MM.1S (cell line): ENCODE measurements at regions not wholly inside any gene's neighbourhood (a gene's known extent, or its start where the extent isn't known, plus 50 kb on each side); places are given as distances from the start of the nearest gene placed in this dataset.
A peak's percentile ranks its signal among the peaks of the same experiment; 100 is the strongest.

Experiments
- DNase-seq: peaks from one replicate; pipeline ENCODE4 v3.0.0-alpha.2; 2015
- H2AFZ ChIP-seq: fragments of 300-600 bp; sonication (generic); 2 replicates; pipeline ENCODE4 v1.6.0; 2016; ENCODE audit warnings: antibody characterized with exemption, low read length
- H3F3A ChIP-seq: fragments of 300-600 bp; sonication (generic); 2 replicates; pipeline ENCODE4 v1.6.1; 2016; ENCODE audit warnings: mild to moderate bottlenecking, antibody characterized with exemption, low read length, moderate library complexity, mixed read lengths; ENCODE audit not compliant: insufficient read depth
- H3K27ac ChIP-seq: fragments of 300-600 bp; sonication (generic); 2 replicates; pipeline ENCODE4 v1.5.1; 2016; ENCODE audit warnings: mild to moderate bottlenecking, low read length
- H3K27me3 ChIP-seq: fragments of 300-600 bp; sonication (generic); replicated peaks from 2 replicates; pipeline ENCODE4 v1.6.0; 2016; ENCODE audit warnings: low read length; ENCODE audit not compliant: insufficient read depth
- H3K36me3 ChIP-seq: fragments of 300-600 bp; sonication (generic); replicated peaks from 2 replicates; pipeline ENCODE4 v1.6.1; 2016; ENCODE audit warnings: mild to moderate bottlenecking, low read length, mixed read lengths; ENCODE audit not compliant: insufficient read depth
- H3K4me1 ChIP-seq: fragments of 300-600 bp; sonication (generic); 2 replicates; pipeline ENCODE4 v1.6.1; 2016; ENCODE audit warnings: low read length, mixed read lengths
- H3K4me2 ChIP-seq: fragments of 300-600 bp; sonication (generic); 2 replicates; pipeline ENCODE4 v1.6.0; 2016; ENCODE audit warnings: low read depth, low read length
- H3K4me3 ChIP-seq: fragments of 300-600 bp; sonication (generic); 2 replicates; pipeline ENCODE4 v1.5.1; 2016; ENCODE audit warnings: low read length, mixed read lengths
- H3K79me2 ChIP-seq: fragments of 300-600 bp; sonication (generic); 2 replicates; pipeline ENCODE4 v1.6.1; 2016; ENCODE audit warnings: mixed run types, low read length, mixed read lengths
- H3K9ac ChIP-seq: fragments of 300-600 bp; sonication (generic); 2 replicates; pipeline ENCODE4 v1.6.1; 2016; ENCODE audit warnings: low read length, mixed read lengths
- H3K9me2 ChIP-seq: fragments of 300-600 bp; sonication (generic); replicated peaks from 2 replicates; pipeline ENCODE4 v1.6.1; 2016; ENCODE audit warnings: mild to moderate bottlenecking, low read length, mixed read lengths; ENCODE audit not compliant: insufficient read depth
- H3K9me3 ChIP-seq: fragments of 300-600 bp; sonication (generic); replicated peaks from 2 replicates; pipeline ENCODE4 v1.6.1; 2016; ENCODE audit warnings: mild to moderate bottlenecking, low read length, mixed read lengths; ENCODE audit not compliant: insufficient read depth
- H4K20me1 ChIP-seq: fragments of 300-600 bp; sonication (generic); 2 replicates; pipeline ENCODE4 v1.6.1; 2016; ENCODE audit warnings: mild to moderate bottlenecking, low read length, moderate library complexity, mixed read lengths; ENCODE audit not compliant: insufficient read depth
- EZH2 ChIP-seq: fragments of 300-600 bp; sonication (generic); optimal IDR thresholded peaks from 2 replicates; pipeline ENCODE3; 2017; ENCODE audit warnings: low read depth, mild to moderate bottlenecking, antibody characterized with exemption, low read length, mixed read lengths
- EZH2phosphoT487 ChIP-seq: fragments of 300-600 bp; sonication (generic); IDR thresholded peaks from 2 replicates; pipeline ENCODE4 v1.6.1; 2018; ENCODE audit warnings: antibody characterized with exemption, low read length
- TF ChIP-seq, protein P1 (sequence below): fragments of 300-600 bp; sonication (generic); IDR thresholded peaks from 2 replicates; pipeline ENCODE4 v1.5.1; 2016; ENCODE audit warnings: antibody characterized with exemption, low read length, mixed read lengths

DNA sequence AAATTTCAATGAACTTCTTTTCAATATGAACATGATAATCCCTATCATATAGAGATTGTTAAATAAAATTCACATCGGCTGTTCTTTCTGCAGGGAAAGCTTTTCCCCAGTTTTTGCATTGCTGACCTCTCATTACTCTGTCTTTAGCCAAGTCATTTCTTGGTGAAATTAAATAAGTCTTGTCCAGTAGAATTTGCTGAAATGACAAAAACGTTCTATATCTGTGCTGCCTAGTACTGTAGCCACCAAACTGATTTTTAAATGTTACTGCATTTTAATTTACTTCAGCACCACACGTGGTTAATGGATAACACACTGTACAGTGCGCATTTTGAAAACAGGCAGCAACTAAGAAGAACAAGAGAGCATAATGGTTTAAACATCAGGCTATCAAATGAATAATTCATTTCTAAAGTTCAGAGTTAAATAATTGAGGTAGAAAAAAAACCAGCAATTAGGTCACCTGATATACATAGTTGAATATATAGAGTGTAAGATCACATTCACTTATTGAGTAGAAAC, 178.9 kb downstream of the LIG4 start:
- no peaks in the 10 kb centered on the region for H3K4me1 ChIP-seq
- no peak overlapping the region for H3K27ac ChIP-seq
- H3K4me3 ChIP-seq, result no peak overlapping the region
- no peaks in the 10 kb centered on the region for H3K9me3 ChIP-seq
- H4K20me1 ChIP-seq, result no peaks in the 10 kb centered on the region
- no peaks in the 10 kb centered on the region for H3K9me2 ChIP-seq
- no peak overlapping the region for H3K9ac ChIP-seq
- no peaks in the 10 kb centered on the region for H3K27me3 ChIP-seq
- no peaks in the 10 kb centered on the region for H3K36me3 ChIP-seq
- no peaks in the 10 kb centered on the region for H3K79me2 ChIP-seq
- no peaks in the 10 kb centered on the region for H3F3A ChIP-seq
- no peak for TF ChIP-seq EZH2
- TF ChIP-seq EZH2phosphoT487, result no peak
- TF ChIP-seq, protein P1, sequence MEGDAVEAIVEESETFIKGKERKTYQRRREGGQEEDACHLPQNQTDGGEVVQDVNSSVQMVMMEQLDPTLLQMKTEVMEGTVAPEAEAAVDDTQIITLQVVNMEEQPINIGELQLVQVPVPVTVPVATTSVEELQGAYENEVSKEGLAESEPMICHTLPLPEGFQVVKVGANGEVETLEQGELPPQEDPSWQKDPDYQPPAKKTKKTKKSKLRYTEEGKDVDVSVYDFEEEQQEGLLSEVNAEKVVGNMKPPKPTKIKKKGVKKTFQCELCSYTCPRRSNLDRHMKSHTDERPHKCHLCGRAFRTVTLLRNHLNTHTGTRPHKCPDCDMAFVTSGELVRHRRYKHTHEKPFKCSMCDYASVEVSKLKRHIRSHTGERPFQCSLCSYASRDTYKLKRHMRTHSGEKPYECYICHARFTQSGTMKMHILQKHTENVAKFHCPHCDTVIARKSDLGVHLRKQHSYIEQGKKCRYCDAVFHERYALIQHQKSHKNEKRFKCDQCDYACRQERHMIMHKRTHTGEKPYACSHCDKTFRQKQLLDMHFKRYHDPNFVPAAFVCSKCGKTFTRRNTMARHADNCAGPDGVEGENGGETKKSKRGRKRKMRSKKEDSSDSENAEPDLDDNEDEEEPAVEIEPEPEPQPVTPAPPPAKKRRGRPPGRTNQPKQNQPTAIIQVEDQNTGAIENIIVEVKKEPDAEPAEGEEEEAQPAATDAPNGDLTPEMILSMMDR, result no peak
- DNase-seq, result no peak
- H3K4me2 ChIP-seq, result no peak overlapping the region
- H2AFZ ChIP-seq, result no peak overlapping the region

DNA sequence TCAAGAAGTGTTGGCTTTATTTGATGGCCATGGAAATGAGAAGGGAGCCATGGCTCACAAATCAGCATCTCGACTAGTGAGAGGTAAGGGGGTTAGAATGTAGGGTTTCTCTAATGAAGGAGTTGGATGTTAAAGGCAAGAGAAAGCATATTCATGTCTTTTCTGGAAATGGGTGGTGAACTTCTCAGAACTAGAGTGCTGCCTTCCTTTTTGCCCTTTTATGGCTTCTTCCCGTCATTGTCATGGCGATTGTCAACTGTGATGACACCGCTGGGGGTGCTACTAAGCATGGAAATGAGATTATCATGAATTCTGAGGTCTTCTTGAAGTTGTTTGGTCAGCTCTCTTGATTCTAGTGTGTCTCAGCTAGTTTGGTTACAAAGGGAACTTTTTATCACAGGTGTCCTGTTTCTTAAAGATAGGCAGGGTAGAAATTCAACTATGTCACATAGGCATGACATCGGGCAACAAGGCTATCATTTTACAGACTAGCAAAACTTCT, 180.4 kb downstream of the LIG4 start:
- Histone ChIP-seq H3K79me2 (no peaks in the 10 kb centered on the region), H3F3A (no peaks in the 10 kb centered on the region), H3K27ac (no peak overlapping the region), H2AFZ (no peak overlapping the region), H3K4me1 (no peaks in the 10 kb centered on the region), H3K9ac (no peak overlapping the region), H3K9me2 (no peaks in the 10 kb centered on the region), H3K27me3 (no peaks in the 10 kb centered on the region), H4K20me1 (no peaks in the 10 kb centered on the region), H3K9me3 (no peaks in the 10 kb centered on the region), H3K36me3 (no peaks in the 10 kb centered on the region), H3K4me3 (no peak overlapping the region), H3K4me2 (0 out of 2 replicates have a peak overlapping the region, but pooled peaks have one; percentile 7)
- DNase-seq, result no peak
- no peak for TF ChIP-seq EZH2

DNA sequence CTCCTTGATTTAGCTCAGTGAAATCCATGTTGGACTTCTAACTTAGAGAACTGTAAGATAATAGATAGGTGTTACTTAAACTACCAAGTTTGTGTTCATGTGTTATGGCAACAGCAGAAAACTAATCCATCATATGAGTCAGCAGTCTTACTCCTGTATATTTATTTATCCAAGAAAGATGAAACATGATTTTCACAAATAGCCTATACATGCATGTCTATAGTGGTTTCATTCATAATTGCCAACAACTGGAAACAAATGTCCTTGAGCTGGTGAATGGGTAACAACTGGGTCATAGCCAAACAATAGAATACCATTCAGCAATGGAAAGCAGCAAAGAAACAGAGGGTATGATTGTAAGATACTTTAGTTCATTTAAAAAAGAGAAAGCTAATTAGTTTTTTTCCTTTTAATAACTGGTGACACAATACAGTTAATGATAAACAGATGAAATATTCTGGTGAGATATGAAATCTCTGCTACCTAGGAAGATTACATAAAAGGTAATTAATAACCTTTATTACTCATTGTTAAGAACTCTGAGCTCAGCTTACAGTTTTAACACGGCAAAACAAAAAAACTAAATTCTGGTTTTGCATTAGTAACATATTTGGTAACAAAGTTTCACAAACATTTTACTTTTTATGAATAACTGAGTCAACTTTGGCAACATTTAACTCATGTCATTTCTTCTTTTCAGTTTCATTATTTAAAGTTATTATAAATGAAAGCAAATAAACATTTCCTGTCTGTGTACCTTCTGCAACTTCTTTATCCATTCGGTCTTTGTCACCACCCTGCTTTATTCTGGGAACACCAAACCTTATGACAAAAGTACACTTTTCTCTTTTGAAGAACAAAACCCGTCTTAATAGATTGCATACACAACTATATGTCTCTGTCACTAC, 181.3 kb downstream of the LIG4 start:
- Histone ChIP-seq H3K27ac (no peak overlapping the region), H3F3A (no peaks in the 10 kb centered on the region), H3K79me2 (no peaks in the 10 kb centered on the region), H2AFZ (no peak overlapping the region), H3K4me1 (no peaks in the 10 kb centered on the region), H3K36me3 (no peaks in the 10 kb centered on the region), H3K4me2 (0 out of 2 replicates have a peak overlapping the region, but pooled peaks have one; percentile 7), H3K4me3 (no peak overlapping the region), H3K9me2 (no peaks in the 10 kb centered on the region), H4K20me1 (no peaks in the 10 kb centered on the region), H3K27me3 (no peaks in the 10 kb centered on the region), H3K9me3 (no peaks in the 10 kb centered on the region), H3K9ac (no peak overlapping the region)
- TF ChIP-seq EZH2phosphoT487 (no peak), EZH2 (no peak)
- TF ChIP-seq, protein P1, result no peak
- no peak for DNase-seq

DNA sequence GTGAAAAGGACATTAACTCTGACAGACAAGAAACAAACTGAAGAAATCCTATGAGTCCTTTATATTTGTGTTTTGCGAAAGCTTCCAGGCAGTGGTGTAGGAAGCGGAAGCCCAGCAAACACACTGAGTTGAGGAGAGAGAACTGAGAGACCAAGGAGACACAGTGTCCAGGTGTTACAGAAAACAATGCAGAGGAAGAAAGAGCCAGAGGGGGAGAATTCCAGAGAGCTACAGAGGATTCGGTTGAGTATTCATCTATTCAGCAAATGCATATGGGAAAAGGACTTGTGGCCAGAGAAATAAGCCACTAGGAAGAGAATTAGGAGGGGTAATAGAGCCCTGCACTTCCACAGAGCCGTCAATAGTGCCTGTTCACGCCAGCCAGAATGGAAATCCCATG, 183.5 kb downstream of the LIG4 start:
- no peak for DNase-seq
- no peaks in the 10 kb centered on the region for H3K36me3 ChIP-seq
- no peaks in the 10 kb centered on the region for H3K4me1 ChIP-seq
- no peaks in the 10 kb centered on the region for H3K27me3 ChIP-seq
- H3K79me2 ChIP-seq, result no peaks in the 10 kb centered on the region
- no peak overlapping the region for H3K4me3 ChIP-seq
- H3K9me3 ChIP-seq, result no peaks in the 10 kb centered on the region
- H3K27ac ChIP-seq, result no peak overlapping the region
- no peaks in the 10 kb centered on the region for H4K20me1 ChIP-seq
- no peak overlapping the region for H2AFZ ChIP-seq
- no peaks in the 10 kb centered on the region for H3F3A ChIP-seq
- no peak overlapping the region for H3K9ac ChIP-seq
- no peak overlapping the region for H3K4me2 ChIP-seq
- H3K9me2 ChIP-seq, result no peaks in the 10 kb centered on the region
- TF ChIP-seq, protein P1, result no peak
- TF ChIP-seq EZH2phosphoT487, result no peak
